Neural cell (in vitro differentiated cells): ENCODE measurements at regions not wholly inside any gene's neighbourhood (a gene's known extent, or its start where the extent isn't known, plus 50 kb on each side); places are given as distances from the start of the nearest gene placed in this dataset.

ENCODE experiments used
- H2AFZ ChIP-seq: fragments of 200-600, 300-800 bp; sonication (generic), shearing (Covaris generic); 2 replicates; pipeline ENCODE4 v1.6.0; 2014; ENCODE audit warnings: low read depth, mild to moderate bottlenecking, antibody characterized with exemption, low read length, moderate library complexity
- H3F3A ChIP-seq: fragments of 200-600 bp; shearing (Covaris generic); 2 replicates; pipeline ENCODE4 v1.6.1; 2016; ENCODE audit warnings: mild to moderate bottlenecking, moderate library complexity, mixed read lengths, antibody characterized with exemption, low read length; ENCODE audit not compliant: insufficient read depth, poor library complexity, severe bottlenecking
- H3K27ac ChIP-seq: fragments of 200-600, 300-800 bp; sonication (generic), shearing (Covaris generic); 2 replicates; pipeline ENCODE4 v1.5.1; 2014; ENCODE audit warnings: mild to moderate bottlenecking, low read length, moderate library complexity
- H3K27me3 ChIP-seq: fragments of 300-800, 200-600 bp; sonication (generic), shearing (Covaris generic); 2 replicates; pipeline ENCODE4 v1.6.0; 2014; ENCODE audit warnings: mild to moderate bottlenecking, low read depth, low read length, moderate library complexity; ENCODE audit not compliant: insufficient read depth
- H3K36me3 ChIP-seq: fragments of 300-800, 200-600 bp; sonication (generic), shearing (Covaris generic); 2 replicates; pipeline ENCODE4 v1.5.1; 2014; ENCODE audit warnings: mild to moderate bottlenecking, antibody characterized with exemption, low read length, moderate library complexity; ENCODE audit not compliant: insufficient read depth
- H3K4me2 ChIP-seq: fragments of 300-800, 200-600 bp; sonication (generic), shearing (Covaris generic); 2 replicates; pipeline ENCODE4 v1.6.0; 2014; ENCODE audit warnings: mild to moderate bottlenecking, low read length
- H3K4me3 ChIP-seq: fragments of 300-800, 200-600 bp; sonication (generic), shearing (Covaris generic); 2 replicates; pipeline ENCODE4 v1.5.1; 2014; ENCODE audit warnings: mild to moderate bottlenecking, low read length, moderate library complexity
- H3K79me2 ChIP-seq: fragments of 200-600 bp; shearing (Covaris generic); replicated peaks from 2 replicates; pipeline ENCODE4 v1.6.0; 2014; ENCODE audit warnings: mild to moderate bottlenecking, low read length, moderate library complexity; ENCODE audit not compliant: insufficient read depth
- H3K9ac ChIP-seq: fragments of 300-800, 200-600 bp; sonication (generic), shearing (Covaris generic); 2 replicates; pipeline ENCODE4 v1.6.1; 2016; ENCODE audit warnings: mild to moderate bottlenecking, low read length, mixed read lengths
- H3K9me2 ChIP-seq: fragments of 200-600 bp; shearing (Covaris generic); 2 replicates; pipeline ENCODE4 v1.6.1; 2016; ENCODE audit warnings: mild to moderate bottlenecking, low read length, mixed read lengths; ENCODE audit not compliant: insufficient read depth
- H3K9me3 ChIP-seq: fragments of 200-600, 300-800 bp; sonication (generic), shearing (Covaris generic); 2 replicates; pipeline ENCODE4 v1.6.1; 2016; ENCODE audit warnings: mild to moderate bottlenecking, mixed run types, low read length, moderate library complexity, mixed read lengths
- H4K20me1 ChIP-seq: fragments of 200-600 bp; shearing (Covaris generic); 2 replicates; pipeline ENCODE4 v1.6.1; 2016; ENCODE audit warnings: mild to moderate bottlenecking, mixed run types; ENCODE audit not compliant: insufficient read depth
- EP300 ChIP-seq: fragments of 450-650 bp; conservative IDR thresholded peaks from 2 replicates; pipeline ENCODE4 v1.6.1; 2014; ENCODE audit warnings: antibody characterized with exemption, mild to moderate bottlenecking, moderate library complexity; ENCODE audit not compliant: poor library complexity, severe bottlenecking
- EZH2 ChIP-seq: fragments of 200-600, 300-800 bp; shearing (Covaris generic), sonication (generic); IDR thresholded peaks from 2 replicates; pipeline ENCODE4 v1.6.1; 2014; ENCODE audit warnings: antibody characterized with exemption, low read length, borderline replicate concordance, mild to moderate bottlenecking; ENCODE audit not compliant: insufficient read depth, poor library complexity, severe bottlenecking
- MXI1 ChIP-seq: fragments of 450-650 bp; conservative IDR thresholded peaks from 2 replicates; pipeline ENCODE4 v1.6.1; 2014; ENCODE audit warnings: antibody characterized with exemption, mild to moderate bottlenecking; ENCODE audit not compliant: poor library complexity, severe bottlenecking
- POLR2AphosphoS5 ChIP-seq: IDR thresholded peaks from 2 replicates; pipeline ENCODE4 v1.6.1; 2012
- RAD21 ChIP-seq: fragments of 450-650 bp; conservative IDR thresholded peaks from 2 replicates; pipeline ENCODE4 v1.6.1; 2014; ENCODE audit warnings: antibody characterized with exemption, mild to moderate bottlenecking, moderate library complexity
- SMC3 ChIP-seq: fragments of 450-650 bp; conservative IDR thresholded peaks from 2 replicates; pipeline ENCODE4 v1.6.1; 2014; ENCODE audit warnings: antibody characterized with exemption, mild to moderate bottlenecking, moderate library complexity; ENCODE audit not compliant: poor library complexity
- TAF1 ChIP-seq: IDR thresholded peaks from 2 replicates; pipeline ENCODE4 v1.6.1; 2012; ENCODE audit warnings: low read depth
- TF ChIP-seq, protein P1 (sequence below): IDR thresholded peaks from 2 replicates; pipeline ENCODE4 v1.6.1; 2012; ENCODE audit warnings: borderline replicate concordance
- TF ChIP-seq, protein P2 (sequence below): fragments of 450-650 bp; IDR thresholded peaks from 2 replicates; pipeline ENCODE4 v1.5.1; 2014; ENCODE audit warnings: antibody characterized with exemption, mild to moderate bottlenecking, moderate library complexity; ENCODE audit not compliant: poor library complexity, severe bottlenecking

DNA sequence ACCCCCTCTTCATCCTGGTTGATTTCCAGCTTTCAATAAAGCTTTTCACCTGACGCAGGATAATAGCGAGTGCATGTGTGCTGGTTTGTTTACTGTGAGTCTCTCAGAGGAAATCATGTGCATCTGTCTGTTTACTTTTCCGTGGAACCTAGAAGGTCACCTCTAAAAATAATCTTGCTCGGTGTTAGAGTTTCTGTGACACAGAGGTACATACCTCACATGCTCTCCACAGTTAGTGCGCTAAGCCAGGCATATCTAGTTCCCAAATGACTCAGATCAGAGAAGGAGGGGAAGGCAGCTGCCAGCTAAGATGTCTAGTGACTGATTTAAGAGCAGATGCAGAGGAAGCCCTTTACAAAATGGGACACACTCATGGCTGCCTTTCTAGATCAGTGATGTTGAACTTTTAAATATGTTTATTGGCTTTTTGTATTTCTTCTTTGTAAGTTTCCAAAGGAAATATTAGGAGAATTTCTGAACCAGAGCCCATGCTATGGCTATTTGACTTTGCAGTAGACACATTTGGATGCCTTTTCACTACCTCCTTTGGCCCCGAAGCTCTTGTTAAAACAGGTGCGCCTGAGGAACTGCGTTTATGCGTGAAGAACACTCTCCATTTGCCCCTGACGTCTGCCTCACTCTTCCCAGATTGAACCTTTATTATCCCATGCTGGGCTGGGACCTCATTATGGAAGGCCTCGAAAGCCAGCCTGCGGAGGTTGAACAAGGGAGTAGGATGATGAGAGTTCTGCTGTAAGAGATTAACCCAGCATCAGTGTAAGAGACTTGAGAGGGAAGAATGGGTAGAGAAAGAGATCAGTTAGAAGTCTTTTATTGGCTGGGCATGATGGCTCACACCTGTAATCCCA lies 145.6 kb downstream of the FAM161A start:
- no peaks in the 10 kb centered on the region for H3K79me2 ChIP-seq
- H3K9me2 ChIP-seq: no peaks in the 10 kb centered on the region
- H3K9me3 ChIP-seq: no peaks in the 10 kb centered on the region
- H3K9ac ChIP-seq: no peak overlapping the region
- H4K20me1 ChIP-seq: no peaks in the 10 kb centered on the region
- no peaks in the 10 kb centered on the region for H3K27me3 ChIP-seq
- no peak overlapping the region for H2AFZ ChIP-seq
- no peak overlapping the region for H3K27ac ChIP-seq
- TF ChIP-seq TAF1 (no peak), POLR2AphosphoS5 (no peak), EZH2 (no peak), EP300 (no peak), SMC3 (no peak), RAD21 (no peak)
- H3K36me3 ChIP-seq: no peaks in the 10 kb centered on the region
- H3K4me2 ChIP-seq: no peak overlapping the region
- H3F3A ChIP-seq: no peaks in the 10 kb centered on the region
- H3K4me3 ChIP-seq: no peak overlapping the region

DNA sequence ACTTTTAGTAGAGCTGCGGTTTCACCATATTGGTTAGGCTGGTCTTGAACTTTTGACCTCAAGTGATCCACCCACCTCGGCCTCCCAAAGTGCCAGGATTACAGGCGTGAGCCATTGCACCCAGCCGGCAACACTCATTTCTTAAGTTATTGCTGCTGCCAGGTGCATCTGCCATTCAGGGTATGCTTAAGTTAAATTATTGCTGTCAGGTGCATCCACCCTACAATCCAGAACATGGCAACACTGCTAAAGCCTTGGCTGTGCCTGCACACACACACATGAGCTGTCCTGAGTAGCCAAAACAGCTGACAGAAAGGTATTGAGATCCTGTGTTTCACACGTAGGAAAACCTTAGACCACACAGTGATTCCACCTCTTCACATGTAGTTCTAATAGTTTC lies 148.2 kb downstream of the FAM161A start:
- H3K9me2 ChIP-seq: no peaks in the 10 kb centered on the region
- H3K4me2 ChIP-seq: no peak overlapping the region
- no peaks in the 10 kb centered on the region for H3F3A ChIP-seq
- no peak overlapping the region for H2AFZ ChIP-seq
- H3K4me3 ChIP-seq: no peak overlapping the region
- no peaks in the 10 kb centered on the region for H4K20me1 ChIP-seq
- H3K36me3 ChIP-seq: no peaks in the 10 kb centered on the region
- TF ChIP-seq, protein P1, sequence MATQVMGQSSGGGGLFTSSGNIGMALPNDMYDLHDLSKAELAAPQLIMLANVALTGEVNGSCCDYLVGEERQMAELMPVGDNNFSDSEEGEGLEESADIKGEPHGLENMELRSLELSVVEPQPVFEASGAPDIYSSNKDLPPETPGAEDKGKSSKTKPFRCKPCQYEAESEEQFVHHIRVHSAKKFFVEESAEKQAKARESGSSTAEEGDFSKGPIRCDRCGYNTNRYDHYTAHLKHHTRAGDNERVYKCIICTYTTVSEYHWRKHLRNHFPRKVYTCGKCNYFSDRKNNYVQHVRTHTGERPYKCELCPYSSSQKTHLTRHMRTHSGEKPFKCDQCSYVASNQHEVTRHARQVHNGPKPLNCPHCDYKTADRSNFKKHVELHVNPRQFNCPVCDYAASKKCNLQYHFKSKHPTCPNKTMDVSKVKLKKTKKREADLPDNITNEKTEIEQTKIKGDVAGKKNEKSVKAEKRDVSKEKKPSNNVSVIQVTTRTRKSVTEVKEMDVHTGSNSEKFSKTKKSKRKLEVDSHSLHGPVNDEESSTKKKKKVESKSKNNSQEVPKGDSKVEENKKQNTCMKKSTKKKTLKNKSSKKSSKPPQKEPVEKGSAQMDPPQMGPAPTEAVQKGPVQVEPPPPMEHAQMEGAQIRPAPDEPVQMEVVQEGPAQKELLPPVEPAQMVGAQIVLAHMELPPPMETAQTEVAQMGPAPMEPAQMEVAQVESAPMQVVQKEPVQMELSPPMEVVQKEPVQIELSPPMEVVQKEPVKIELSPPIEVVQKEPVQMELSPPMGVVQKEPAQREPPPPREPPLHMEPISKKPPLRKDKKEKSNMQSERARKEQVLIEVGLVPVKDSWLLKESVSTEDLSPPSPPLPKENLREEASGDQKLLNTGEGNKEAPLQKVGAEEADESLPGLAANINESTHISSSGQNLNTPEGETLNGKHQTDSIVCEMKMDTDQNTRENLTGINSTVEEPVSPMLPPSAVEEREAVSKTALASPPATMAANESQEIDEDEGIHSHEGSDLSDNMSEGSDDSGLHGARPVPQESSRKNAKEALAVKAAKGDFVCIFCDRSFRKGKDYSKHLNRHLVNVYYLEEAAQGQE: no peak
- TF ChIP-seq RAD21: no peak
- TF ChIP-seq TAF1: no peak
- H3K27me3 ChIP-seq: no peaks in the 10 kb centered on the region
- no peaks in the 10 kb centered on the region for H3K79me2 ChIP-seq
- H3K9me3 ChIP-seq: no peaks in the 10 kb centered on the region
- no peak overlapping the region for H3K9ac ChIP-seq
- no peak overlapping the region for H3K27ac ChIP-seq

DNA sequence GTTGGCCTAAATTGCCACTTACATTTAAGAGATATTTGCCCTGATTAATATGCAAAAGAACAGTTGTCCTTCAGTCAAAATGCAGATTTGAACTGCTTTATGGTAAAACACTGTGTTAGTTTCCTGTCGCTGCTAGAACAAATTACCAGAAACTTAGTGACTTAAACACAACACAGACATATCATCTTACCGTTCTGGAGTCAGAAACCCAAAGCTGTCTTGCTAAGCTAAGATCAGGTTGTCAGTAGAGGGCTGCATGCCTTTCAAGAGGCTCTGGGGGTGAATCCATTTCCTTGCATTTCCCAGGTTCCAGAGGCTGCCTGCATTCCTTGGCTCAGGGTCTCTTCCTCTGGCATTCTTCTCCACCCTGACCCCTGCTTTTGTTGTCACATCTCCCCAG lies 149.5 kb downstream of the FAM161A start:
- no peaks in the 10 kb centered on the region for H3K9me3 ChIP-seq
- H3K27ac ChIP-seq: no peak overlapping the region
- H3K9me2 ChIP-seq: no peaks in the 10 kb centered on the region
- H2AFZ ChIP-seq: no peak overlapping the region
- TF ChIP-seq, protein P1: no peak
- TF ChIP-seq POLR2AphosphoS5: no peak
- TF ChIP-seq RAD21: no peak
- TF ChIP-seq TAF1: no peak
- no peak for TF ChIP-seq EZH2
- TF ChIP-seq MXI1: no peak
- no peak for TF ChIP-seq EP300
- TF ChIP-seq, protein P2, sequence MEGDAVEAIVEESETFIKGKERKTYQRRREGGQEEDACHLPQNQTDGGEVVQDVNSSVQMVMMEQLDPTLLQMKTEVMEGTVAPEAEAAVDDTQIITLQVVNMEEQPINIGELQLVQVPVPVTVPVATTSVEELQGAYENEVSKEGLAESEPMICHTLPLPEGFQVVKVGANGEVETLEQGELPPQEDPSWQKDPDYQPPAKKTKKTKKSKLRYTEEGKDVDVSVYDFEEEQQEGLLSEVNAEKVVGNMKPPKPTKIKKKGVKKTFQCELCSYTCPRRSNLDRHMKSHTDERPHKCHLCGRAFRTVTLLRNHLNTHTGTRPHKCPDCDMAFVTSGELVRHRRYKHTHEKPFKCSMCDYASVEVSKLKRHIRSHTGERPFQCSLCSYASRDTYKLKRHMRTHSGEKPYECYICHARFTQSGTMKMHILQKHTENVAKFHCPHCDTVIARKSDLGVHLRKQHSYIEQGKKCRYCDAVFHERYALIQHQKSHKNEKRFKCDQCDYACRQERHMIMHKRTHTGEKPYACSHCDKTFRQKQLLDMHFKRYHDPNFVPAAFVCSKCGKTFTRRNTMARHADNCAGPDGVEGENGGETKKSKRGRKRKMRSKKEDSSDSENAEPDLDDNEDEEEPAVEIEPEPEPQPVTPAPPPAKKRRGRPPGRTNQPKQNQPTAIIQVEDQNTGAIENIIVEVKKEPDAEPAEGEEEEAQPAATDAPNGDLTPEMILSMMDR: no peak
- TF ChIP-seq SMC3: no peak
- no peak overlapping the region for H3K4me3 ChIP-seq
- no peaks in the 10 kb centered on the region for H3F3A ChIP-seq
- H4K20me1 ChIP-seq: no peaks in the 10 kb centered on the region
- H3K9ac ChIP-seq: no peak overlapping the region
- H3K27me3 ChIP-seq: no peaks in the 10 kb centered on the region
- no peak overlapping the region for H3K4me2 ChIP-seq
- no peaks in the 10 kb centered on the region for H3K36me3 ChIP-seq
- no peaks in the 10 kb centered on the region for H3K79me2 ChIP-seq
